ENCODE measurements at regions not wholly inside any gene's neighbourhood (a gene's known extent, or its start where the extent isn't known, plus 50 kb on each side); places are given as distances from the start of the nearest gene placed in this dataset.
"Not testable (repeated sequence)": the region's sequence is repeated elsewhere in the genome, so short reads cannot be mapped to it uniquely, and the experiment has no call there.

DNA sequence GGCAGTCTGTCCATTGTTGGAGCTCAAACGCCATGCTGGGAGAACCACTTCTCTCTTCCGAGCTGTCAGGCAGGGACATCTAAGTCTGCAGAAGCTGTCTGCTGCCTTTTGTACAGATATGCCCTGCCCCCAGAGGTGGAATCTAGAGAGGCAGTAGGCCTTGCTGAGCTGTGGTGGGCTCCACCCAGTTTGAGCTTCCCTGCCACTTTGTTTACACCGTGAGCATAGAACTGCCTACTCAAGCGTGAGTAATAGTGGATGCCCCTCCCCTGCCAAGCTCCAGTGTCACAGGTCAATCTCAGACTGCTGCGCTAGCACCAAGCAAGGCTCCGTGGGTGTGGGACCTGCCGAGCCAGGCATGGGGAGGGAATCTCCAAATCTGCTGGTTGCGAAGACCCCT, 145.7 kb downstream of the VSIG4 start:
- FAIRE-seq (no peak), DNase-seq (ENCODE audit: low read depth) (no peak)
- Mint-ChIP-seq H3K4me3 (ENCODE audit: unreplicated experiment) (no peak overlapping the region), H3K4me1 (ENCODE audit: low read depth, unreplicated experiment) (no peaks in the 10 kb centered on the region), H3K36me3 (ENCODE audit: low read depth, unreplicated experiment) (no peaks in the 10 kb centered on the region), H3K9me3 (ENCODE audit: unreplicated experiment) (no peaks in the 10 kb centered on the region), H3K27me3 (ENCODE audit: low read depth, unreplicated experiment) (no peaks in the 10 kb centered on the region), H3K27ac (ENCODE audit: unreplicated experiment) (no peak overlapping the region)
- Histone ChIP-seq H3K4me3 (ENCODE audit: insufficient read depth, low read depth, low read length) (no peak overlapping the region), H3K27me3 (ENCODE audit: insufficient read depth, low read length) (no peaks in the 10 kb centered on the region), H3K79me2 (ENCODE audit: insufficient read depth, low read length) (no peaks in the 10 kb centered on the region), H3K4me2 (ENCODE audit: low read length) (no peak overlapping the region), H3K4me1 (ENCODE audit: insufficient read depth, low read length) (no peaks in the 10 kb centered on the region), H3K9me3 (ENCODE audit: insufficient read depth, low read depth, low read length) (no peaks in the 10 kb centered on the region), H4K20me1 (ENCODE audit: insufficient read depth, low read length) (no peaks in the 10 kb centered on the region), H3K36me3 (ENCODE audit: insufficient read depth, low read length) (no peaks in the 10 kb centered on the region), H3K27ac (ENCODE audit: low read depth, low read length) (no peak overlapping the region), H2AFZ (ENCODE audit: low read depth, low read length) (no peak overlapping the region), H3K9ac (ENCODE audit: low read length) (no peak overlapping the region)
- TF ChIP-seq, protein P1, sequence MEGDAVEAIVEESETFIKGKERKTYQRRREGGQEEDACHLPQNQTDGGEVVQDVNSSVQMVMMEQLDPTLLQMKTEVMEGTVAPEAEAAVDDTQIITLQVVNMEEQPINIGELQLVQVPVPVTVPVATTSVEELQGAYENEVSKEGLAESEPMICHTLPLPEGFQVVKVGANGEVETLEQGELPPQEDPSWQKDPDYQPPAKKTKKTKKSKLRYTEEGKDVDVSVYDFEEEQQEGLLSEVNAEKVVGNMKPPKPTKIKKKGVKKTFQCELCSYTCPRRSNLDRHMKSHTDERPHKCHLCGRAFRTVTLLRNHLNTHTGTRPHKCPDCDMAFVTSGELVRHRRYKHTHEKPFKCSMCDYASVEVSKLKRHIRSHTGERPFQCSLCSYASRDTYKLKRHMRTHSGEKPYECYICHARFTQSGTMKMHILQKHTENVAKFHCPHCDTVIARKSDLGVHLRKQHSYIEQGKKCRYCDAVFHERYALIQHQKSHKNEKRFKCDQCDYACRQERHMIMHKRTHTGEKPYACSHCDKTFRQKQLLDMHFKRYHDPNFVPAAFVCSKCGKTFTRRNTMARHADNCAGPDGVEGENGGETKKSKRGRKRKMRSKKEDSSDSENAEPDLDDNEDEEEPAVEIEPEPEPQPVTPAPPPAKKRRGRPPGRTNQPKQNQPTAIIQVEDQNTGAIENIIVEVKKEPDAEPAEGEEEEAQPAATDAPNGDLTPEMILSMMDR (IDR thresholded peaks at IDR 0.05; ENCODE audit: insufficient read depth, low read depth, low read length), result no peak
- no peak for TF ChIP-seq EZH2 (IDR thresholded peaks at IDR 0.05; ENCODE audit: insufficient read depth, low read length)

DNA sequence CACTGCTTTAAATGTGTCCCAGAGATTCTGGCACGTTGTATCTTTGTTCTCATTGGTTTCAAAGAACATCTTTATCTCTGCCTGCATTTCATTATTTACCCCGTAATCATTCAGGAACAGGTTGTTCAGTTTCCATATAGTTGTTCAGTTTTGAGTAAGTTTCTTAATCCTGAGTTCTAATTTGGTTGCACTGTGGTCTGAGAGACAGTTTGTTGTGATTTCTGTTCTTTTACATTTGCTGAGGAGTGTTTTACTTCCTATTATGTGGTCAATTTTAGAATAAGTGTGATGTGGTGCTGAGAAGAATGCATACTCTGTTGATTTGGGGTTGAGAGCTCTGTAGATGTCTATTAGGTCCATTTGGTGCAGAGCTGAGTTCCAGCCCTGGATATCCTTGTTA, 148.1 kb downstream of the VSIG4 start:
- not testable (repeated sequence) for H3K4me3 Mint-ChIP-seq (ENCODE audit: unreplicated experiment); H3K4me2 ChIP-seq (ENCODE audit: low read length); FAIRE-seq; H3K27ac Mint-ChIP-seq (ENCODE audit: unreplicated experiment); H4K20me1 ChIP-seq (ENCODE audit: insufficient read depth, low read length); H3K4me1 Mint-ChIP-seq (ENCODE audit: low read depth, unreplicated experiment); H3K27ac ChIP-seq (ENCODE audit: low read depth, low read length); H3K4me1 ChIP-seq (ENCODE audit: insufficient read depth, low read length); H3K9me3 ChIP-seq (ENCODE audit: insufficient read depth, low read depth, low read length); H3K27me3 ChIP-seq (ENCODE audit: insufficient read depth, low read length); H3K27me3 Mint-ChIP-seq (ENCODE audit: low read depth, unreplicated experiment); H3K4me3 ChIP-seq (ENCODE audit: insufficient read depth, low read depth, low read length); H3K9me3 Mint-ChIP-seq (ENCODE audit: unreplicated experiment); DNase-seq (ENCODE audit: low read depth); H3K79me2 ChIP-seq (ENCODE audit: insufficient read depth, low read length); H3K36me3 Mint-ChIP-seq (ENCODE audit: low read depth, unreplicated experiment); H3K9ac ChIP-seq (ENCODE audit: low read length); H3K36me3 ChIP-seq (ENCODE audit: insufficient read depth, low read length); H2AFZ ChIP-seq (ENCODE audit: low read depth, low read length)

DNA sequence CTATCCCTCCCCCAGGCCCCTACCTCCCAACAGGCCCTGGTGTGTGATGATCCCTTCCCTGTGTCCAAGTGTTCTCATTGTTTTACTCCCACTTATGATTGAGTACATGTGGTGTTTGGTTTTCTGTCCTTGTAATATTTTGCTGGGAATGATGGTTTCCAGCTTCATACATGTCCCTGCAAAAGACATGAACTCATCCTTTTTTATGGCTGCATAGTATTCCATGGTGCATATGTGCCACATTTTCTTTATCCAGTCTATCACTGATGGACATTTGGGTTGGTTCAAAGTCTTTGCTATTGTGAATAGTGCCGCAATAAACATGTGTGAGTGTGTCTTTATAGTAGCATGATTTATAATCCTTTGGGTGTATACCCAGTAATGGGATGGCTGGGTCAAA, 151.7 kb downstream of the VSIG4 start:
- not testable (repeated sequence) for H3K79me2 ChIP-seq (ENCODE audit: insufficient read depth, low read length); H3K4me3 Mint-ChIP-seq (ENCODE audit: unreplicated experiment); H3K27ac ChIP-seq (ENCODE audit: low read depth, low read length); H3K9me3 Mint-ChIP-seq (ENCODE audit: unreplicated experiment); H3K4me1 Mint-ChIP-seq (ENCODE audit: low read depth, unreplicated experiment); H3K27me3 ChIP-seq (ENCODE audit: insufficient read depth, low read length); H3K9ac ChIP-seq (ENCODE audit: low read length); H3K4me3 ChIP-seq (ENCODE audit: insufficient read depth, low read depth, low read length); H3K36me3 Mint-ChIP-seq (ENCODE audit: low read depth, unreplicated experiment); FAIRE-seq; H3K9me3 ChIP-seq (ENCODE audit: insufficient read depth, low read depth, low read length); H3K4me2 ChIP-seq (ENCODE audit: low read length); H3K27ac Mint-ChIP-seq (ENCODE audit: unreplicated experiment); H3K4me1 ChIP-seq (ENCODE audit: insufficient read depth, low read length); H3K27me3 Mint-ChIP-seq (ENCODE audit: low read depth, unreplicated experiment); H2AFZ ChIP-seq (ENCODE audit: low read depth, low read length); DNase-seq (ENCODE audit: low read depth); H4K20me1 ChIP-seq (ENCODE audit: insufficient read depth, low read length); H3K36me3 ChIP-seq (ENCODE audit: insufficient read depth, low read length)

DNA sequence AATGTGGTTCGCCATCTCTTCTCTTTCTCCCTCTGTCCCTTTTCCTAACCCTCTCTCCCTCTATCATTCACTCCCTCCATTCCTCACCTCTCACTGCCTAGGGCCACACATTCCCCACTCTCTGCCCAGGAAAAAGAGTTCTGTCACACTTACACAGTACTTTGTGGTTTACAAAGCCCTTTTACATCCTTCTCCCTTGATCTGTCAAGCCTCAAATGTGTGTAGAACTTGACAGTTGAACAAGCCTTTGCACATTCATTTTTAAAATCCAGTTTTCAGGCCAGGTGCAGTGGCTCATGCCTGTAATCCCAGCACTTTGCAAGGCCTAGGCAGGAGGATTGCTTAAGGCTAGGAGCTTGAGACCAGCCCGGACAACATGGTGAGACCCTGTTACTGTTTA, 156.3 kb downstream of the VSIG4 start:
- Mint-ChIP-seq H3K4me3 (ENCODE audit: unreplicated experiment) (no peak overlapping the region), H3K4me1 (ENCODE audit: low read depth, unreplicated experiment) (no peaks in the 10 kb centered on the region), H3K27me3 (ENCODE audit: low read depth, unreplicated experiment) (peaks cover 3% of the 10 kb centered on the region), H3K27ac (ENCODE audit: unreplicated experiment) (no peak overlapping the region), H3K36me3 (ENCODE audit: low read depth, unreplicated experiment) (no peaks in the 10 kb centered on the region), H3K9me3 (ENCODE audit: unreplicated experiment) (no peaks in the 10 kb centered on the region)
- H3K27me3 ChIP-seq (ENCODE audit: insufficient read depth, low read length), result no peaks in the 10 kb centered on the region
- TF ChIP-seq, protein P1 (IDR thresholded peaks at IDR 0.05; ENCODE audit: insufficient read depth, low read depth, low read length), result no peak
- H3K4me3 ChIP-seq (ENCODE audit: insufficient read depth, low read depth, low read length), result no peak overlapping the region
- H2AFZ ChIP-seq (ENCODE audit: low read depth, low read length), result no peak overlapping the region
- FAIRE-seq (no peak), DNase-seq (ENCODE audit: low read depth) (no peak)
- H3K79me2 ChIP-seq (ENCODE audit: insufficient read depth, low read length), result no peaks in the 10 kb centered on the region
- H3K36me3 ChIP-seq (ENCODE audit: insufficient read depth, low read length), result no peaks in the 10 kb centered on the region
- no peak overlapping the region for H3K9ac ChIP-seq (ENCODE audit: low read length)
- H3K4me1 ChIP-seq (ENCODE audit: insufficient read depth, low read length), result no peaks in the 10 kb centered on the region
- H3K27ac ChIP-seq (ENCODE audit: low read depth, low read length), result no peak overlapping the region
- no peak overlapping the region for H3K4me2 ChIP-seq (ENCODE audit: low read length)
- H4K20me1 ChIP-seq (ENCODE audit: insufficient read depth, low read length), result no peaks in the 10 kb centered on the region
- no peaks in the 10 kb centered on the region for H3K9me3 ChIP-seq (ENCODE audit: insufficient read depth, low read depth, low read length)
